HUES48 (cell line): ENCODE measurements at regions not wholly inside any gene's neighbourhood (a gene's known extent, or its start where the extent isn't known, plus 50 kb on each side); places are given as distances from the start of the nearest gene placed in this dataset.

ENCODE experiments used
- H3K27ac ChIP-seq: one replicate; pipeline ENCODE4 v1.7.0; 2013; ENCODE audit warnings: low read depth, low read length, inconsistent platforms
- H3K27me3 ChIP-seq: 2 replicates; pipeline ENCODE4 v1.6.1; 2013; ENCODE audit warnings: mild to moderate bottlenecking, low read length; ENCODE audit not compliant: control insufficient read depth, insufficient read depth
- H3K36me3 ChIP-seq: 2 replicates; pipeline ENCODE4 v1.6.1; 2013; ENCODE audit warnings: low read length; ENCODE audit not compliant: control insufficient read depth, insufficient read depth
- H3K4me1 ChIP-seq: 2 replicates; pipeline ENCODE4 v1.6.1; 2013; ENCODE audit warnings: mild to moderate bottlenecking, low read length; ENCODE audit not compliant: control insufficient read depth, insufficient read depth
- H3K4me3 ChIP-seq: 2 replicates; pipeline ENCODE4 v1.5.1; 2013; ENCODE audit warnings: mild to moderate bottlenecking, low read depth, low read length
- H3K9ac ChIP-seq: 2 replicates; pipeline ENCODE4 v1.6.1; 2013; ENCODE audit warnings: mild to moderate bottlenecking, low read depth, low read length, moderate library complexity
- H3K9me3 ChIP-seq: 2 replicates; pipeline ENCODE4 v1.6.1; 2013; ENCODE audit warnings: low read length; ENCODE audit not compliant: control insufficient read depth, insufficient read depth

DNA sequence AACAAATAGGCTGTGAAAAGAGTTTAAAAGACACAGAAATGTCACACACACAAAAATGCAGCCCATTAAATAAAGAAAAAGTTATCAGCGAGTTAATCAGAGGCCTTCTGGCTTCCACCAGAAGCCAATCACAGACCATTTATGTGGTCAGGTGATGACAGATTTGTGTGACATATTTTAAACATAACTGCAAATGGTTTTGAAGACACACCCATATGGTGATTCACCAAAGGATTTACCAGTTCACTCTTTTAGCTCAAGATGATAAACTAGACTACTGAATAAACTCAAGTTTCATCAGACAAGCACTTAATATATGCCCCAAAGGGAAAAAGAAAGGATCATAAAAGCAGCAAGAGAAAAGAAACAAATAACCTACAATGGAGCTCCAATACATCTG is 181.2 kb downstream of the SPANXN4 start:
- no peaks in the 10 kb centered on the region for H3K4me1 ChIP-seq
- H3K4me3 ChIP-seq, result no peak overlapping the region
- H3K9ac ChIP-seq, result no peak overlapping the region
- H3K27ac ChIP-seq, result no peak overlapping the region
- no peaks in the 10 kb centered on the region for H3K36me3 ChIP-seq
- H3K27me3 ChIP-seq, result no peaks in the 10 kb centered on the region
- H3K9me3 ChIP-seq, result peaks cover 23% of the 10 kb centered on the region; the same call in 1 of the 2 replicates

DNA sequence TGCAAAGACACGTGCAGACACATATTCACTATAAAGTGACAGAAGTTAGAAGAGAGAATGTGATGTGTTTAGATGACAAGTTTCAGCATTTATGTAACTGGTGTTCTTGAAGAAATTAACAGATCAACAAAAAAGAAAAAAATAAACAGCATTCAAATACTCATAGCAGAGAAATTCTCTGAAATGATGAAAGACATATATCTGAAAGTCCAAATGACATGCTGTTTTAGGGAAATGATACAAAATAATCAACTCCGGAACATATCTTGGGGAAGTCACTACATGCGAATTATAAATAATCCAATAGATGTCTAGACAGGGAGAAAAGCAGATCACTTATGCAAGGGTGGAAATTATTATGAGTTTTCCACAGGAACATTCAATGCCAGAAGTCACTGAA is 146.0 kb downstream of the SPANXN4 start:
- Histone ChIP-seq H3K4me3 (no peak overlapping the region), H3K27ac (no peak overlapping the region), H3K9me3 (peaks cover 7% of the 10 kb centered on the region; the same call in 1 of the 2 replicates), H3K27me3 (no peaks in the 10 kb centered on the region), H3K36me3 (no peaks in the 10 kb centered on the region), H3K9ac (no peak overlapping the region), H3K4me1 (no peaks in the 10 kb centered on the region)

GRCh38 chrX:143165778-143166177 is 140.1 kb downstream of the SPANXN4 start:
- H3K36me3 ChIP-seq, result no peaks in the 10 kb centered on the region
- no peak overlapping the region for H3K9ac ChIP-seq
- no peaks in the 10 kb centered on the region for H3K27me3 ChIP-seq
- peaks cover 13% of the 10 kb centered on the region; the same call in 1 of the 2 replicates for H3K9me3 ChIP-seq
- H3K27ac ChIP-seq, result no peak overlapping the region
- H3K4me3 ChIP-seq, result no peak overlapping the region
- no peaks in the 10 kb centered on the region for H3K4me1 ChIP-seq

GRCh38 chrX:143139681-143140080 is 114.0 kb downstream of the SPANXN4 start:
- H3K36me3 ChIP-seq, result no peaks in the 10 kb centered on the region
- H3K27ac ChIP-seq, result no peak overlapping the region
- H3K9me3 ChIP-seq, result peaks cover 55% of the 10 kb centered on the region
- H3K4me1 ChIP-seq, result no peaks in the 10 kb centered on the region
- no peak overlapping the region; the same call in 1 of the 2 replicates for H3K4me3 ChIP-seq
- no peaks in the 10 kb centered on the region for H3K27me3 ChIP-seq
- H3K9ac ChIP-seq, result no peak overlapping the region

DNA sequence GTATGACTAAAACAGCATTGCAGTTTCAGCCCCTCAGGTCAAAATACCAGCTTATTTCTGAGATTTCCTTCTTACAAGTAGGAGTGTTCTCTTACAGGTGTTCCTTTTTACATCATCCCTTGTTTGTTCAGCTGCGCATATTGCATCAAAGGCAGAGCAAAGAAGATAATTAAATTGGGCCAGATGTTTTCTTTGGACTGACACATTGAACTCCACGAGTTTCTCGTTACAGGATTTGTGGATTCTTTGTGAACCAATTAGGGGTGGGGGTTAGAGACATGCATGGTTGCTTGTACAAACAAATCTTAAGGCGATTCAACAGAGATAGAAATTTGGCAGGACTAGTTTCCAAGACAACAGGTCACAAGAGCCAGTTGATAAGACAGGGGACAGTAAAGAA is 95.7 kb downstream of the SPANXN4 start:
- H3K9ac ChIP-seq, result no peak overlapping the region
- peaks cover 15% of the 10 kb centered on the region for H3K9me3 ChIP-seq
- no peaks in the 10 kb centered on the region for H3K27me3 ChIP-seq
- H3K4me1 ChIP-seq, result peaks cover 4% of the 10 kb centered on the region; the same call in 1 of the 2 replicates
- H3K36me3 ChIP-seq, result no peaks in the 10 kb centered on the region
- H3K27ac ChIP-seq, result no peak overlapping the region
- H3K4me3 ChIP-seq, result no peak overlapping the region

DNA sequence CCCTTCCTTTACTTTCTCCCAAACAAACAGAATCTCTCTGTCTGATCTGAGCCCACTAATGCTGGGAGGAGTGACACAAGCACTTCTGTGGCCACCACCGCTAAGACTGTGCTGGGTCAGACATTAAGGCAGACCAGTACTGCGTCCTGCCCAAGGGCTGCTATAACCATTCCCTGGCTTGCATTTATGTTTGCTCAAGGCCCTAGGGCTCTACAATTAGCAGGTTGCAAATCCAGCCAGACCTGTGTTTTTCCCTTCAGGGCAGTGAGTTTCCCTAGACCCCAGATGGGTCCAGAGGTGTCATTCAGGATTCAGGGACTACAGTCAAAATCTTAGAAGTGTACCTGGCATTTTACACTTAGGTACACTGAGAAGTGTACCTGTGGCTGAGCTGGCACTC is 89.7 kb downstream of the SPANXN4 start:
- no peaks in the 10 kb centered on the region for H3K4me1 ChIP-seq
- H3K27ac ChIP-seq, result no peak overlapping the region
- no peaks in the 10 kb centered on the region for H3K27me3 ChIP-seq
- peaks cover 32% of the 10 kb centered on the region for H3K9me3 ChIP-seq
- no peak overlapping the region for H3K4me3 ChIP-seq
- H3K36me3 ChIP-seq, result no peaks in the 10 kb centered on the region
- H3K9ac ChIP-seq, result no peak overlapping the region

DNA sequence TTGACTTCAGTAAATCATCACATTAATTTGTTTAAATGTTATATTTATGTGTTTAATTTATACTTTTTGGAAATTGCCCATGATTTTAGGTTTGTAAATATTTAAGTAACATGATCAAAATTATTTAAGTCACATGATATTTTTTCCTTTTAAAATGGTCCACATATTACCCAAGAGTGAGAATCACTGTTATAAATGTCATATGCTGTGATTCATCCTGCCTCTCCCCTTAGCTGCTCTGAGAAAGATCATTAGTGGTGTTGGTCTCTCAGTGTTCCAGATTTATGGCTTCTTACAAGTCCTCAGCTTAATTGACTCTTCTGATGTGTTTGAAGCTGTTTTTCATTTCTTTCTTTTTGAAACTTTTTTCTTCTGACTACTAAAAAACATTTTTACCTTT is 70.1 kb downstream of the SPANXN4 start:
- H3K36me3 ChIP-seq, result no peaks in the 10 kb centered on the region

GRCh38 chrX:143095321-143095720 is 69.6 kb downstream of the SPANXN4 start:
- Histone ChIP-seq H3K4me1 (no peaks in the 10 kb centered on the region), H3K36me3 (no peaks in the 10 kb centered on the region), H3K9me3 (peaks cover 20% of the 10 kb centered on the region), H3K9ac (no peak overlapping the region), H3K27ac (no peak overlapping the region), H3K4me3 (no peak overlapping the region), H3K27me3 (no peaks in the 10 kb centered on the region)

More for the DNA sequence above, 70.1 kb downstream of the SPANXN4 start:
- Histone ChIP-seq H3K27me3 (no peaks in the 10 kb centered on the region), H3K4me3 (no peak overlapping the region), H3K9me3 (peaks cover 17% of the 10 kb centered on the region), H3K27ac (no peak overlapping the region), H3K4me1 (no peaks in the 10 kb centered on the region), H3K9ac (no peak overlapping the region)

- H3K4me1 ChIP-seq, result no peaks in the 10 kb centered on the region
Observed at GRCh38 chrX:143094417-143095023, 68.8 kb downstream of the SPANXN4 start.

More at GRCh38 chrX:143094417-143095023, 68.8 kb downstream of the SPANXN4 start:
- peaks cover 24% of the 10 kb centered on the region for H3K9me3 ChIP-seq
- H3K27ac ChIP-seq, result no peak overlapping the region
- no peak overlapping the region for H3K9ac ChIP-seq
- H3K4me3 ChIP-seq, result no peak overlapping the region
- H3K36me3 ChIP-seq, result no peaks in the 10 kb centered on the region
- no peaks in the 10 kb centered on the region for H3K27me3 ChIP-seq
